ENCODE measurements at regions not wholly inside any gene's neighbourhood (a gene's known extent, or its start where the extent isn't known, plus 50 kb on each side); places are given as distances from the start of the nearest gene placed in this dataset.

- H3K4me3 ChIP-seq (ENCODE audit: low read length), result no peak overlapping the region
- no peak overlapping the region for H3K4me2 ChIP-seq (ENCODE audit: low read length)
- H3K79me2 ChIP-seq (replicated peaks; ENCODE audit: insufficient read depth, low read length), result no peaks in the 10 kb centered on the region
- no peaks in the 10 kb centered on the region for H3K36me3 ChIP-seq (ENCODE audit: insufficient read depth, low read length)
- H4K20me1 ChIP-seq (ENCODE audit: insufficient read depth), result no peaks in the 10 kb centered on the region
- H3K9me3 ChIP-seq (ENCODE audit: low read length), result no peaks in the 10 kb centered on the region
- no peak overlapping the region for H2AFZ ChIP-seq (ENCODE audit: low read depth, low read length)
- no peak overlapping the region for H3K27ac ChIP-seq (ENCODE audit: low read length)
- no peaks in the 10 kb centered on the region for H3F3A ChIP-seq (ENCODE audit: insufficient read depth, low read length, poor library complexity, severe bottlenecking)
- no peak overlapping the region for H3K9ac ChIP-seq (ENCODE audit: low read length)
- no peaks in the 10 kb centered on the region for H3K27me3 ChIP-seq (ENCODE audit: insufficient read depth, low read depth, low read length)
- H3K9me2 ChIP-seq (ENCODE audit: insufficient read depth, low read length), result no peaks in the 10 kb centered on the region
- TF ChIP-seq TAF1 (IDR thresholded peaks at IDR 0.05; ENCODE audit: low read depth) (no peak), RAD21 (conservative IDR thresholded peaks at IDR 0.05) (no peak), EP300 (conservative IDR thresholded peaks at IDR 0.05; ENCODE audit: poor library complexity, severe bottlenecking) (no peak), EZH2 (IDR thresholded peaks at IDR 0.05; ENCODE audit: borderline replicate concordance, insufficient read depth, low read length, poor library complexity, severe bottlenecking) (no peak), REST (IDR thresholded peaks at IDR 0.05; ENCODE audit: borderline replicate concordance) (no peak), CTCF (IDR thresholded peaks at IDR 0.05; ENCODE audit: poor library complexity, severe bottlenecking) (no peak), POLR2AphosphoS5 (IDR thresholded peaks at IDR 0.05) (no peak), SMC3 (conservative IDR thresholded peaks at IDR 0.05; ENCODE audit: poor library complexity) (no peak), MXI1 (conservative IDR thresholded peaks at IDR 0.05; ENCODE audit: poor library complexity, severe bottlenecking) (no peak)
These were observed 188.3 kb downstream of the MIB1 start for GRCh38 chr18:21928925-21929324.

- H3K9me2 ChIP-seq (ENCODE audit: insufficient read depth, low read length), result no peaks in the 10 kb centered on the region
- no peak for TF ChIP-seq CTCF (IDR thresholded peaks at IDR 0.05; ENCODE audit: poor library complexity, severe bottlenecking)
- no peaks in the 10 kb centered on the region for H3K9me3 ChIP-seq (ENCODE audit: low read length)
- no peaks in the 10 kb centered on the region for H3F3A ChIP-seq (ENCODE audit: insufficient read depth, low read length, poor library complexity, severe bottlenecking)
- no peaks in the 10 kb centered on the region for H3K36me3 ChIP-seq (ENCODE audit: insufficient read depth, low read length)
- H3K27ac ChIP-seq (ENCODE audit: low read length), result no peak overlapping the region
- H3K4me3 ChIP-seq (ENCODE audit: low read length), result no peak overlapping the region
- H2AFZ ChIP-seq (ENCODE audit: low read depth, low read length), result no peak overlapping the region
- no peak overlapping the region for H3K9ac ChIP-seq (ENCODE audit: low read length)
- no peaks in the 10 kb centered on the region for H3K27me3 ChIP-seq (ENCODE audit: insufficient read depth, low read depth, low read length)
- H4K20me1 ChIP-seq (ENCODE audit: insufficient read depth), result no peaks in the 10 kb centered on the region
- H3K79me2 ChIP-seq (replicated peaks; ENCODE audit: insufficient read depth, low read length), result no peaks in the 10 kb centered on the region
- no peak overlapping the region for H3K4me2 ChIP-seq (ENCODE audit: low read length)
These were observed 189.6 kb downstream of the MIB1 start for GRCh38 chr18:21930177-21930576.
